Heart right ventricle (tissue), 16 donors: ENCODE measurements at regions not wholly inside any gene's neighbourhood (a gene's known extent, or its start where the extent isn't known, plus 50 kb on each side); places are given as distances from the start of the nearest gene placed in this dataset.

Source experiments
- ATAC-seq, 8 donors: fragments of 200-7000 bp; cut with Tn5 transposase; one replicate each; pipeline ENCODE4 v1.9.1; 2020; ENCODE audit warnings: mild to moderate bottlenecking in 8 of 8, moderate library complexity in 8 of 8, moderate number of reproducible peaks in 1 of 8
- DNase-seq, 2 donors: peaks; one replicate each; pipeline ENCODE4 v3.0.0-alpha.2; 2020
- H3K27ac ChIP-seq, 10 donors: fragments of 200-600 bp; sonication (generic) in 2 of 10; one replicate each; pipeline versions ENCODE4 v1.5.0 to v1.8.0; 2020 to 2022; ENCODE audit warnings: mild to moderate bottlenecking in 3 of 10
- H3K27me3 ChIP-seq, 7 donors: fragments of 200-600 bp; one replicate each; pipeline ENCODE4 v1.8.0; 2021 to 2022; ENCODE audit warnings: mild to moderate bottlenecking in 2 of 7
- H3K36me3 ChIP-seq, 9 donors: fragments of 200-600 bp; sonication (generic) in 1 of 9; one replicate each; pipeline versions ENCODE4 v1.5.0 to v1.8.0; 2020 to 2022; ENCODE audit warnings: mild to moderate bottlenecking in 2 of 9
- H3K4me1 ChIP-seq, 9 donors: fragments of 200-600 bp; sonication (generic) in 1 of 9; one replicate each; pipeline versions ENCODE4 v1.5.0 to v1.8.0; 2020 to 2022; ENCODE audit warnings: mild to moderate bottlenecking in 4 of 9
- H3K4me3 ChIP-seq, 10 donors: fragments of 200-600 bp; sonication (generic) in 2 of 10; one replicate each; pipeline versions ENCODE4 v1.5.0 to v1.8.0; 2020 to 2022; ENCODE audit warnings: mild to moderate bottlenecking in 7 of 10, moderate library complexity in 2 of 10
- H3K9me3 ChIP-seq, 11 donors: fragments of 200-600 bp in 10 of 11; sonication (generic) in 2 of 11; one replicate each; pipeline versions ENCODE4 v1.5.0 to v1.8.0; 2013 to 2022; ENCODE audit warnings: mild to moderate bottlenecking in 2 of 11, control low read depth in 1 of 11, moderate library complexity in 1 of 11
- WGBS, 2 donors: extraction: QIAGEN DNeasy Blood & Tissue Kit; methylation state at CpG; one replicate each; pipeline ENCODE4 v1.1.7; 2013; ENCODE audit warnings: inconsistent platforms in 1 of 2; 5-methylcytosine and 5-hydroxymethylcytosine counted together
- intact Hi-C, 10 donors: fragments of 100-400 bp; cut with DNase I; formaldehyde crosslinking; loops; one replicate each; pipeline versions ENCODE4 v1.11.1 to v1.14.2; 2022
- TF ChIP-seq, protein P1 (sequence below), 9 donors: fragments of 200-600 bp; sonication (generic) in 2 of 9; IDR thresholded peaks; one replicate each; pipeline versions ENCODE4 v1.5.0 to v1.8.0; 2021 to 2022; ENCODE audit warnings: antibody characterized with exemption in 9 of 9, mild to moderate bottlenecking in 5 of 9, moderate library complexity in 1 of 9
- donor health status: Arrhythmogenic right ventricular cardiomyopathy.
- donor health status: ischemic (EF 13 %, LVEDD 7.1; RV severe dilation, severe dysfunction).
- donor health status: healthy with polysubstance abuse.
- donor health status: DM: no; HTN: yes; CAD: no.
- donor health status: DM: no; HTN: no; CAD: no.
- donor health status: ischemic (EF 25% LVEDD 6.9; RV normal size, moderate dysfunction).
- donor health status: ischemic (EF 25% LVEDD 5.7; RV mildly dilated, moderate dysfunction).
- donor health status: healthy.
- donor health status: DM: yes; HTN: yes; CAD: no.
- donor health status: Ischemic cardiomyopathy.
- donor health status: ischemic (EF 35%, LVEDD 5.7; RV mildly dilated, moderate dysfunction).
- donor health status: nonischemic (EF 11% LVEDD 7.7; RV severe dilation, severe dysfunction).
- donor health status: DM: yes; HTN: yes; CAD: no.
- donor health status: PGD.
- donor health status: ischemic (EF 29% LVEDD 5.4; RV normal size, mild dysfunction).
- donor health status: nonischemic (EF 23%, LVEDD 6.1; RV moderate dilation, normal function).

DNA sequence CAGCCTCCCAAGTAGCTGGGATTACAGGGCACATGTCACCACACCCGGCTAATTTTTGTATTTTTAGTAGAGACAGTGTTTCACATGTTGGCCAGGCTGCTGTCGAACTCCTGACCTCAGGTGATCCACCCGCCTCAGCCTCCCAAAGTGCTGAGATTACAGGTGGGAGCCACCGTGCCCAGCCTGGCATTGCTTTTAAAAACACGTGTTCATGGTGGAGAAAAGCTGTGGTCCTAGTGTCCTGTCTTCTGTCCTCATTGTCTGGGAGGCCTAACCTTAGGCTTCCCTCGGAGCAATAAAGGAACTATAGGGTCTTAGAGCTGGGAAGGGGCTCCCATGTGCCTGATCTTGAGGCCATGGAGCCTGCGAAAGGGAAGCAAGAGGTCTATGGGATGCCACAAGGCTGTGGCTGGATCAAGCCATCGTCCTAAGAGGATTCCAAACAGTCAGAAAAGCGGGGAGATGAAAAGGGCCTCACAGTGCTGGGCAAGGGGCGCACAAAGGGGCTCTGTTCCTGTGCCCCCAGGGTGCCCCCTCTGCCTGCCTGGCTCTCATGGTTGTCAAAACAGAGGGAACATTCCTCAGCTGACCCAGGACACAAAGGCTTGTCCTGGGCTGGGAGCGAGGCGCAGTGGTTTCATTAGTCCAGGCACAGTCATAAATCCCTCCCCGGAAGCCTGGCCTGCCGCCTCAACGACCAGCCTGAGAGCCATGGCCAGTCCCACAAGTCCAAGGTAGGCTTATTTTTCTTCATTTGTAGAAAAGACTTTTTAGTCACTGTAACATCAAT is 106.6 kb upstream of the TNS3 start:
- peaks cover 0 to 11% (median 0%) of the 10 kb centered on the region in 9 donors for H3K4me1 ChIP-seq
- ATAC-seq = peak in 2 of 8 donors; percentile 10 to 16
- TF ChIP-seq, protein P1, sequence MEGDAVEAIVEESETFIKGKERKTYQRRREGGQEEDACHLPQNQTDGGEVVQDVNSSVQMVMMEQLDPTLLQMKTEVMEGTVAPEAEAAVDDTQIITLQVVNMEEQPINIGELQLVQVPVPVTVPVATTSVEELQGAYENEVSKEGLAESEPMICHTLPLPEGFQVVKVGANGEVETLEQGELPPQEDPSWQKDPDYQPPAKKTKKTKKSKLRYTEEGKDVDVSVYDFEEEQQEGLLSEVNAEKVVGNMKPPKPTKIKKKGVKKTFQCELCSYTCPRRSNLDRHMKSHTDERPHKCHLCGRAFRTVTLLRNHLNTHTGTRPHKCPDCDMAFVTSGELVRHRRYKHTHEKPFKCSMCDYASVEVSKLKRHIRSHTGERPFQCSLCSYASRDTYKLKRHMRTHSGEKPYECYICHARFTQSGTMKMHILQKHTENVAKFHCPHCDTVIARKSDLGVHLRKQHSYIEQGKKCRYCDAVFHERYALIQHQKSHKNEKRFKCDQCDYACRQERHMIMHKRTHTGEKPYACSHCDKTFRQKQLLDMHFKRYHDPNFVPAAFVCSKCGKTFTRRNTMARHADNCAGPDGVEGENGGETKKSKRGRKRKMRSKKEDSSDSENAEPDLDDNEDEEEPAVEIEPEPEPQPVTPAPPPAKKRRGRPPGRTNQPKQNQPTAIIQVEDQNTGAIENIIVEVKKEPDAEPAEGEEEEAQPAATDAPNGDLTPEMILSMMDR (IDR thresholded peaks at IDR 0.05) = no peak
- no peaks in the 10 kb centered on the region for H3K27me3 ChIP-seq
- intact Hi-C loops = no loop called here
- H3K36me3 ChIP-seq = no peaks in the 10 kb centered on the region
- H3K4me3 ChIP-seq = no peak overlapping the region
- H3K27ac ChIP-seq = no peak overlapping the region
- H3K9me3 ChIP-seq = no peaks in the 10 kb centered on the region
- no peak for DNase-seq
- WGBS, 2 donors = 87 to 94% methylated on average over 15 of the region's 15 CpGs

DNA sequence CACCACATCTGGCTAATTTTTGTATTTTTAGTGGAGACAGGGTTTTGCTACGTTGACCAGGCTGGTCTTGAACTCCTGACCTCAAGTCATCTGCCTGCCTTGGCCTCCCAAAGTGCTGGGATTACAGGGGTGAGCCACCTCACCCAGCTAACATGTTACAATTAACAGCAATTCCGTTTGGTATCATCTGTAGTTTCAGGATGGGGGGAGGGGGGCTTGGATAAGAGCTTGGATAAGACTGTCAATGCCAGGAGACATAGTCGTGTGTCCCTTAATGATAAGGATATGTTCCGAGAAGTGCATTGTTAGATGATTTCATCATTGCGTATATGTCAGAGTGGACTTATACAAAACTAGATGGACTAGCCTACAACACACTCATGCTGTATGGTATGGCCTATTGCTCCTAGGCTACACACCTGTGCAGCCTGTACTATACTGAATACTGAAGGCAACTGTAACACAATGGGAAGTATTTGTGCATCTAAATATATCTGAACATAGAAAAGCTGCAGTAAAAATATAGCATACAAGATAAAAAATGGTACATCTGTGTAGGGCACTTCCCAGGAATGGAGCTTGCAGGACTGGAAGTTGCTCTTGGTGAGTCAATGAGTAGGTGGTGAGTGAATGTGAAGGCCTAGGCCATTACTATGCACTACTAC is 103.9 kb upstream of the TNS3 start:
- TF ChIP-seq, protein P1 (IDR thresholded peaks at IDR 0.05) = no peak
- Histone ChIP-seq H3K4me3 (no peak overlapping the region), H3K27ac (no peak overlapping the region), H3K27me3 (no peaks in the 10 kb centered on the region), H3K4me1 (peaks cover 0 to 3% (median 0%) of the 10 kb centered on the region in 9 donors), H3K36me3 (no peaks in the 10 kb centered on the region), H3K9me3 (no peaks in the 10 kb centered on the region)
- DNase-seq (no peak), ATAC-seq (no peak)
- intact Hi-C loops = no loop called here
- WGBS, 2 donors = 89 to 91% methylated on average over 5 of the region's 5 CpGs

DNA sequence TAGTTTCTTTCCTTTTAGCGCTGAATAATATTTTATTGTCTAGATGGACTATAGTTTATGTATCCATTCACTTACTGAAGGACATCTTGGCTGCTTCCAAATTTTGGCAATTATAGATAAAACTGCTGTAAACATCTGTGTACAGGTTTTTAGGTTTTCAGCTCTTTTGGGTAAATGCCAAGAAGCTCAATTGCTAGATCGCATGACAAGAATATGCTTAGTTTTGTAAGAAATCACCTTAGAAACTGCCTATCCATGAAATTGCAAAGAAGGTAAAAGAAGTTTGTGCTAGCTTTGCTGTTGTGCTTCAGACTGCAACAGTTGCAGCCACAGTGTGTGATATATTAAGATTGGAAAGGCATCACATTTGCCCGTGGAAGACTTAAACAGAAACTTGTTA is 103.2 kb upstream of the TNS3 start:
- intact Hi-C loops = no loop called here
- 86 to 89% methylated on average over 3 of the region's 3 CpGs for WGBS, 2 donors
- Histone ChIP-seq H3K4me1 (no peaks in the 10 kb centered on the region), H3K27me3 (no peaks in the 10 kb centered on the region), H3K9me3 (no peaks in the 10 kb centered on the region), H3K27ac (no peak overlapping the region), H3K36me3 (no peaks in the 10 kb centered on the region), H3K4me3 (no peak overlapping the region)
- TF ChIP-seq, protein P1 (IDR thresholded peaks at IDR 0.05) = no peak
- DNase-seq (no peak), ATAC-seq (no peak)

DNA sequence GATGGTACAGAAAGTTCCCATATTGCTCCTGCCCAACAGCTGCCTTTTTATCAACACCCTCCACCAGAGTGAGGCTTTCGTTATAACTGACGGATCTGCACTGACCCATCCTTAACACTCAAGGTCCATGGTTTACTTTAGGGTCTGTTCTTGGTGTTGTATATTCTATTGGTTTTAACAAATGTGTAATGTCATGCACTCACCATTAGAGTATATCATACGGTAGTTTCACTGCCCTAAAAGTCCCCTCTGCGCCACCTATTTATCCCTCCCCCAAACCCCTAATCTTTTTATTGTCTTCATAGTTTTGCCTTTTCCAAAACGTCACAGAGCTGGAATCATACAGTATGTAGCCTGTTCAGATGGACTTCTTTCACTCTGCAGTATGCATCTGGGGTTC is 102.8 kb upstream of the TNS3 start:
- Histone ChIP-seq H3K4me3 (no peak overlapping the region), H3K9me3 (no peaks in the 10 kb centered on the region), H3K27ac (no peak overlapping the region), H3K27me3 (no peaks in the 10 kb centered on the region), H3K4me1 (no peaks in the 10 kb centered on the region), H3K36me3 (no peaks in the 10 kb centered on the region)
- intact Hi-C loops = no loop called here
- no peak for ATAC-seq
- TF ChIP-seq, protein P1 (IDR thresholded peaks at IDR 0.05) = no peak
- no peak for DNase-seq
- 77 to 83% methylated on average over 5 of the region's 5 CpGs for WGBS, 2 donors
